ENCODE measurements at regions not wholly inside any gene's neighbourhood (a gene's known extent, or its start where the extent isn't known, plus 50 kb on each side); places are given as distances from the start of the nearest gene placed in this dataset.

DNA sequence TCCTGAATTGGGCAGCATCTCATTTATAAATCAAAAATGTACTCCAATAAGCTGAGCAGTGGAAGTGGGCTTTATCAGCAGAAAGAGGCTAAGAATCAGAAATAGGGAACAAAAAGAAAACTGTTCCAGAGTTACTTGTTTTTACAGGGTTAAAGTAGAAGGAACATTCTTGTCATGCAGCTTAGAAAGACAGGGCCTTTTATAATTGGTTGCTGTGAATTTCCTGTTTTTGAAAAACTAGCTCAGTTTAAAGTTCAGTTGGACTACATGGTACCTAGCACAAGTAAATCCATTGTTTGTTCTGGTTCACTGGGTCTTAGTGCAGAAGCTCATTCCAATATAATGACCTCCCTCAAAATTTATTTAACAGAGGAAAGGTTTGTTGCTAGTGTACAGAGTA, 200.8 kb downstream of the GRIA2 start:
- Histone ChIP-seq H3K27me3 (ENCODE audit: control insufficient read depth, insufficient read depth, low read length) (no peaks in the 10 kb centered on the region), H3K36me3 (replicated peaks; ENCODE audit: control insufficient read depth, insufficient read depth, low read length) (no peaks in the 10 kb centered on the region), H3K4me3 (ENCODE audit: insufficient read depth, low read depth, low read length) (no peak overlapping the region)
- DNase-seq, result no peak

Measured in H7 (cell line).